ENCODE measurements at regions not wholly inside any gene's neighbourhood (a gene's known extent, or its start where the extent isn't known, plus 50 kb on each side); places are given as distances from the start of the nearest gene placed in this dataset.

DNA sequence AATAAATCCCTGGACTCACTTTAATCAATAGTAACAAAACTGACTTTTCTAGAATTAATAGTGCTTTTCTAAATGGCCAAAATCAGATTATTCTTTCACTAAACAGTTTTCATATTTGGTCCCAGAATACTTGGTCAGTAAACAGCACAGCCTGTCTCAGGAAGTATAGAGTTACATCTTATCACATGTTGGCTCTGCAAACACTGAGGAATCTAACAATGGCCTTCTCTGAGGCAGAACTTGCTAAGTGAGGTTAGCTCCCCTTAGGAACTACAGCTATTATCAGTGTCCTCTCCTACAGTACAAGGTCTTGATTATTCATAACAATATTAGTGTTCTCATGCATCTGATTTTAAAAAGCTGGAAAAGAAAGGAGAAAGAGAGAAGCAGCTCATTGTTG lies 1622.8 kb downstream of the HACE1 start:
- no peak for DNase-seq

- DNase-seq: no peak
Measured at GRCh38 chr6:103231181-103231580, 1628.5 kb downstream of the HACE1 start.

- no peak for DNase-seq
Measured at GRCh38 chr6:103215847-103216246, 1643.9 kb downstream of the HACE1 start.

DNA sequence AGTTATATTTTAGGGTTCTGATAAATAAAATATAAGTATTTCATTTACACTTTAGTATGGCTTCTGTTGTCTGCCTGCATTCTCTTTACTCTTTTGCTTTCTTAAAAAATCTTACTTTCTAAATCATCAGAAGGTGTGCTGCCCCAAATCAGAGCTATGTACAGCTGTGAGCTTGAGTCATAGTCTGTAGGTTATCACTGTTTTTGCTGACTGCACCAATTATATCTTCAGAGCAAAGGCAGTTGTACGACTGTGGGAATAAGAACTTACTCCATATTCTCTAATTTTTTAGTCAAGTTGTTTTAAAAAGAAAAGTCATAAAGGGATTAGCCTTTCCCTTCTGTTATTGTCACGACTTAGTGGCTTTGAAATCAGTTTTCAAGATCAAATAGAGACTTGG lies 1649.0 kb downstream of the HACE1 start:
- no peak for DNase-seq

GRCh38 chr6:103198386-103198785 lies 1661.3 kb downstream of the HACE1 start:
- no peak for DNase-seq

DNA sequence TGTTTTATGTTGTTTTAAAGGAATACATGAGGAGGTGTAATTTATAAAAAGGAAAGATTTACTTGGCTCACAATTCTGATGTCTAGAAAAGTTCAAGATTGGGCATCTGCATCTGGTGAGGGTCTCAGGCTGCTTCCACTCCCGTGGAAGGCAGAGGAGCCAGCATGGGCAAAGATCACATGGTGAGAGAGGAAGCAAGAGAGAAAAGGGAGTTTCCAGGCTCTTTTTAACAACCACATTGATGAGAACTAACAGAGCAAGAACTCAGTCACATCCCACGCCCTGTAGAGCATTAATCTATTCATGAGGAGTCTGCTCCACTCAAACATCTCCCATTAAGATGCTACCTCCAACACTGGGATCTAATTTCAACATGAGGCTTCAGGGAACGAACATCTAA lies 1666.3 kb downstream of the HACE1 start:
- no peak for DNase-seq

- DNase-seq: no peak
Measured at GRCh38 chr6:103191391-103192093, 1668.2 kb downstream of the HACE1 start.

GRCh38 chr6:103184776-103185175 lies 1674.9 kb downstream of the HACE1 start:
- no peak for DNase-seq

DNA sequence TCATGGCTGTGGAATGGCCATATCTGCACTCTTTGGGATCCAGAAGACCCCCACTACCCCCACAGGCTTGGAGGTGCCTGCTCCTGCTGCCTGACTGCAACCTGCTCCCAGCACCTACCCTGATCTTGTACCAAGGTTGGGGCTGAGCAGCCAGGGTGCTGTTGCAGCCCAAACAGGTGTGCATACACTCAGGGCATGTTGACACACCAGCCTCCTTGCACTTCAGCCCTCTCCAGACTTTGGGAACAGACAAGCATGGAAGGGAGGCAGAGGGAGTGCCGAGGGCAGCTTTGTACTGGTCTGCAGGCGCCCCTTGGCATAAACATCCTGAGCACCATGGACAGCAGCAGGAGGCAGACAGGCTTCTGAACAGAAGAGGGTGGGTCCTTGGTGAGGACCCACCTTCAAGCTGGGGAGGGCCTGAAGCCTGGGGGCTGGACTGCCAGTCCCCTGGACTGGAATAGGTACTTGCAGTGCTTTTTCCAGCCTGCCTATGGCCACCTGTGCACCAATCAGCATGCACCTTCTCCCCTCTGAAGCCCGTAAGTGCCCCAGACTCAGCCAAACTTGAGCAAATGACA lies 1675.8 kb downstream of the HACE1 start:
- DNase-seq: no peak

GRCh38 chr6:103178193-103178592 lies 1681.5 kb downstream of the HACE1 start:
- no peak for DNase-seq

DNA sequence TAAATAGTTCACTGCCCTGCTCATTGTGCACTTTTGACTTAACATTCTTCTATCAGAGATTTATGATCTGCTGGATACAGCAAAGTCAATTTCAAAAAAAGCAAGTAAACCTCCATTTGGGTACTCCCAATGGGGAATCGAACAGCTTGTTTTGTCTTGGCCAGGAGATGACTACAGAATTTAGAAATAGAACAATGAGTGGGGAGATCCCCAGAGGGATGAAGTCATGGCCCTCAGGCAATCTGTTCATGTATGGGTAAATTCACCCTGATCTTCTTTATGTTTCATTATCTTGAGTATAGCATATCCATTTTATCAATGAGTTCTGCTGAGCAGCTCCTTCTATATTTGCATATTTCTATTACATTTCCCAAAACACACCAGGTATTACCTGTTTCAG lies 1681.9 kb downstream of the HACE1 start:
- no peak for DNase-seq

GRCh38 chr6:103175056-103175455 lies 1684.7 kb downstream of the HACE1 start:
- no peak for DNase-seq

- DNase-seq: no peak
Measured at GRCh38 chr6:103167345-103168071, 1692.2 kb downstream of the HACE1 start.

DNA sequence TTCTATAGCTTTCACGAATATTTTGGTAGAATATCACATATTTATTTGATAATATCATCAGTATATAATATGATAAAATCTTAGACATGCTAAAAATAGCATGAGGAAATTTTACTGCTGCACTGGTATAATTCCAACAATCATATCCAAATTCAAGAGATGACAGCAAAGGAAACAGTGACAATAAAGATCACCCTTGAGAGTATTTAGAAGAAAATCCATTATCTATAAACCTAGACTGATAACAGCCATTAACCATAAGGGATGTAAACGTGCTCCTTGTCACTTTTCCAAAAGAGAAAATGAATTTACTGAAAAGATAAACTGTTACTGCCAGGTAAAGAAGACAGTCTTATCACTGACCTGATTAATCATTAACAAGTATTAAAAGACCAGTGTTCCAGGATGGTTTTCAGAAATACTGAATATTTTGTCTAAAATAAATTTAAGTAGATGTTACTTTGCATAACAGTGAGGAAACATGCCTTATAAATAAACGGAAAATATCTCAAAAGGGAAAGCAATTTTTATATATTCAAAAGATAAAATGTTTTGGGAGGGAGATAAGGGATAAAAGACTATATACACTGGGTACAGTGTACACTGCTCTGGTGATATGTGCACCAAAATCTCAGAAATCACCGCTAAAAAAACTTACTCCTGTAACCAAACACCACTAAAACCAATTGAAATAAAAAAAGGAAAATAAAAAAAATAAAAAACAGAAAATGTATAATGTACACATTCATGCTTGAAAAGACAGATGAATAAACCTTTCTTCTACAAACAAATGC lies 1704.7 kb downstream of the HACE1 start:
- no peak for DNase-seq

DNA sequence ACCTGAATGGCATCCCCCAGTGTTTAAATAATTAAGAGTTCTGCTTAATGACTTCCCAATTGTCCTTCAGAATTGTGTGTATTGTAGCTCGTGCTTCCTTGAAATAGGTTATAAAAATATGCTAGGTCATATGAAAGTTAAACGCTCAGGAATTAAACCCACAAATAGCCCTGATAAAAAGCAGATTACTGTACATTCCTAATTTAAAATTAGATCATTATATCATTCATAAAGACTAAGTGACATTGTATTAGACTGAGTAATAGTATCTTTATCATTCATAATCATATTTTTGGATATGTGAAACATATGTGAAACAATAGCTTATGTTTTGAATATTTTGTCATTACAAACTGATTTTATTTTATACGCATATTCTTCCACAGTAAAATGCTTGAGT lies 1706.7 kb downstream of the HACE1 start:
- no peak for DNase-seq

GRCh38 chr6:103142902-103143301 lies 1716.8 kb downstream of the HACE1 start:
- DNase-seq: no peak

DNA sequence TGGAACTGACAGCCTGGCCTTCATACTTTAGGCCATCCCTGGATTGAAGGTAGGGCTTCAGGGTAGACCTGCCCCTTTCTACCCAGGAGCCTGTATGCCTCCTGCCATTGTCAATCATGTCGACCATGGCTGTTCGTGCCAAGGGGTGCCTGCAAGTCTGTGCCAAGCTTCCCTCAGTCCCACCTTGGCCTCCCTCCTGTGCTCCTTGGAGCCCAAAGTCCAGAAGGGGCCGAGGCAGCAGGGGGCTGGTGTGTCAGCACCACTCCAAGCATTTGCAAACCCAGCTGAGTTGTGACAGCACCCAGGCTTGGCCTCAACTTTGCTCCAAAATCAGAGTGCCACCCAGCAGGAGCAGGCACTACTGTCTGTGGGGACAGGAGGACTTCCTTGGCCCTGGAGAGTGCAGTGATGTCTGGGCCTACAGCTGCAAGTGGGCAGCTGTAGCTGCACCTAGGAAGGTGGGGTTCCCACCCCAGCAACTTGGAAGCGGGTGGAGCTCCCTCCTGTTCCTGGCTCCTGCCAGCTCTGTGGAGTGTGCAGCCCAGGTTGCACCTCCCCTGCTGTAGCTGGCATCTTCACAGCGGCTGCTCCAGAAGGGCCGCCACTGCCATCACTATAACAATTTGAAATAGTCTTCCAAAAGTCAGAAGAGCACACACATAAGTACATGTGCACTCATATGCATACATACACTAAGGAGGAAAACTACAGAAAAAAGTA lies 1719.3 kb downstream of the HACE1 start:
- DNase-seq: no peak

DNA sequence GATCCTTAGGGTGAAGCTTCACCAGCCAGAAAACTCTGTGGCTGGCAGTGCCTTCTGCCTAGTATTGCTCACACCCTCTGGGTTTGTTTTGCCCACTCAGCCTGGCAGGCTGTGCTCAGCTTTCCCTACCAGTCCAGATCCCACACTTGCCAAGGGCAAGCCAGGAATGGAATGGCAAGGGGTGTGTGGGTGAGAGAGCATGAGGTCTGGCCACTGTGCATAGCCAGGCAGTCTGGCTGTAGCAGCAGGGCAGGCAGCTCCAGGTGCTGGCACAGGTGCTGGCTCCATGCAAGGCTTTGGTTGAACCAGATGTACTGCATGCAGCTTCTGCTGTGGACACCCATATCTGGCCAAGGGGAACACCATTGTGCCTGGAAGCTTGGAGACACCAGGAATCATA lies 1720.3 kb downstream of the HACE1 start:
- no peak for DNase-seq

GRCh38 chr6:103124471-103124870 lies 1731.0 kb downstream of the GRIK2 start:
- no peak for DNase-seq

GRCh38 chr6:103122766-103123601 lies 1729.5 kb downstream of the GRIK2 start:
- DNase-seq: no peak

DNA sequence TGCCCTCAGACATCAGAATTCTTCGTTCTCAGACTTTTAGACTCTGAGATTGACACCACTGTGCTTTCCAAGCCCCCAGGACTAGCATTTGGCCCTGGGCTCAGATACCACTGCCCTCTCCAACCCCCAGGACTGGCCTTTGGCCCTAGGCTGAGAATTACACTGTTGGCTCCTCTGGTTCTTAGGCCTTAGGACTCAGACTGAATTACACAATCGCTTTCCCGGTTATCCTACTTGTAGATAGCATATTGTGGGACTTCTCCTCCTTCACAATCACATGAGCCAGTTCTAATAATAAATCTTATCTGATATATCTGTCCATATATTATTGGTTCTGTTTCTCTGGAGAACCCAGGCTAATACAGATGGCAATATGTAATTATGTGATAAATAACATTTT lies 1725.5 kb downstream of the GRIK2 start:
- DNase-seq: no peak

DNA sequence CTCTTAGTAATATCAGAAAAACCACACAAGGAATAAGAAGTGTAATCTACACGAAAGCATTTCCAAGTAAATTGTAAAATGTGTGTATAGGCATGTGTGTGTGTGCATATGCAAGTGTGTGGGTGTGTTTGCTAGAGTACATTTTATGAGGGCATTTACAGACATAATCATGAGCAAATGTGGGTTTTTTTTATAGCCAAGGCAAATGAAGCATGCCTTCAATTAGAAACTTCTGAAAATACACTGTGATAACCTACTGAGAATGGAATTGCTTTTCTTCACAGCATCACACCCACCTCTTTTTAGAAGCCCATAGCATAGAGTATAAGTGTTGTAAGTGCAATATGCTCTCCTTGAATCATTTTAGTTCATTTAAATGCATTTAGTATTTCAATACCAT lies 1721.1 kb downstream of the GRIK2 start:
- DNase-seq: no peak
